Activated CD8-positive, alpha-beta memory T cell treated with anti-CD3 and anti-CD28 coated beads, Interleukin-2, amount 50 U/mL, for 4 hours (primary cell): ENCODE measurements at regions not wholly inside any gene's neighbourhood (a gene's known extent, or its start where the extent isn't known, plus 50 kb on each side); places are given as distances from the start of the nearest gene placed in this dataset.
"Not testable (repeated sequence)": the region's sequence is repeated elsewhere in the genome, so short reads cannot be mapped to it uniquely, and the experiment has no call there.

Experiments used
- DNase-seq: peaks from one replicate; pipeline ENCODE4 v3.0.0-alpha.2; 2020

- no peak for DNase-seq
Measured at GRCh38 chr4:120290553-120290952, 223.9 kb upstream of the MAD2L1 start.

- DNase-seq = no peak
Measured at GRCh38 chr4:120286813-120287212, 220.2 kb upstream of the MAD2L1 start.

- no peak for DNase-seq
Measured at GRCh38 chr4:120281581-120281980, 214.9 kb upstream of the MAD2L1 start.

DNA sequence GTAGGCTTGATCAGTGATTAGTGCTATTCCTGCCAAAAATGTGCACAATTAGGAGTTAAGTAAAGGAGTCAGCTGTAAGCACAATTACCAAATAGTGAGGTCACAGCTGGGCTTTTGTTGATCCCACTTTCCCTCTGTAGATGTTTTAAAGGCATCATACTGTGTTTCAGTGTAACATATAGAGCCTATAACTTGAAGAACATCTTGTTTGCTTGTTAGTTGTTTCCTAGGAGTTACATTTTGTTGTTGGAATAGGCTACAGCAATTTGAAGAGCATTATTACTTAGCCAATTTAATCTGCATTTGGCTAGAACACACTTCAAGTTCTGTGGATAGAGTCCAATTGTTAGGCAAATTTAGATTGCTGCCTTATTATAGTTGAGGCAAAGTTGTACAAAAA, 210.7 kb upstream of the MAD2L1 start:
- no peak for DNase-seq

GRCh38 chr4:120266602-120267001, 200.0 kb upstream of the MAD2L1 start:
- DNase-seq = no peak

GRCh38 chr4:120263618-120264017, 197.0 kb upstream of the MAD2L1 start:
- DNase-seq = no peak

- no peak for DNase-seq
Measured at GRCh38 chr4:120261117-120261516, 194.5 kb upstream of the MAD2L1 start.

- not testable (repeated sequence) for DNase-seq
Measured at GRCh38 chr4:120256112-120256775, 189.6 kb upstream of the MAD2L1 start.

GRCh38 chr4:120238277-120238973, 171.8 kb upstream of the MAD2L1 start:
- no peak for DNase-seq

DNA sequence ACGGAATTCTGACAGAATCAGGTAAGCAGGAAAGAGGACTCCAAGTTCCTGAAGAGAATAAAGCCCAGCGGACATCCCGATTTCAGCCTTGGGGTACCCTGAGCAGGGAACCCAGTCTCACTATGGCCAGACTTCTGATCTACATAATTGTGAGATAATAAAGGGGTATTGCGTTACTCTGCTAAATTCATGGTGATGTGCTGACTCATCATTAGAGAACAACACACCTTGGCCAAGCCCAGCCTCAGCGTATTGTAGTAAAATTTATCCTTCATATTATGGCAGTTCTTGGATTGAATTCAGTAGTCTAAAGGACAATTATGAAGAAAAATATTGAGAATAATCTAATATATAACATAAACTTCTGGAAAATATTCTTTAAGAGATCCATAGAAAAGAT, 170.2 kb upstream of the MAD2L1 start:
- DNase-seq = no peak

DNA sequence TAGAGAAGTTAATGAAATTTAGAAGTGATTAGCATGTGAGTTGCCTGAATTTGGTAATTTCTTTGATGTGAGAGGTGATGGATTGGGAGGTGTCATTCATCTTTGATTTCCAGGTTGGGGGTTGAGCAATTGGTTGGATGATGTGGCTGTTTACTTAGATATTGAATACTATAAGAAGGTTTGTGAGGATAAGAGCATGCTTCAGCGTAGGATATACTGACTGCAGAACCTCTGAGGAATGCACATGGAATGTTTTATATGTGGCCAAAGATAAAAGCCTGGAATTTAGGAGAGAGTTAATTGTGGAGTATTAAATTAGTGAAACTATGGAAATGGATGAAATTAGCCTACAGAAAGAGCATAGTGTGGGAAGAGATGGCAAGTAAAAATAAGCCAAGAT, 165.4 kb upstream of the MAD2L1 start:
- DNase-seq = no peak

DNA sequence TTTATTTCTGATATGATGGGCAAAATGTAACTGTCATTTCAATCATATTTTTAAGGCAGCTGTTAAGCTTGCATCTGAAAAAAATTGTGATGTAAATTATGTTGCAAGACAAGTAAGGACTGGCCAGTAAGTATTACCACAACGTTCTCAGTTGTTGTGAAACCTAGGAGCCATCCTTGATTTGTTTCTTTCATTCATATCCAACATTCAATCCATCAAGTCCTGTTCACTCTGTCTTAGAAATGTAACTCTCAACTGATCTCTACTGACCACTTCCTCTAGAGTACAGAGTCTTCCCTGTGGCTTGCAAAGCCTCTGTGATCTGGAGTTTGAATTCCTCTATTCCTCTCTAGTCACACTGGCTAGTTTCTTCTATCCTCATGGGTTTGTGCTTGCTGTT, 161.4 kb upstream of the MAD2L1 start:
- DNase-seq = no peak

DNA sequence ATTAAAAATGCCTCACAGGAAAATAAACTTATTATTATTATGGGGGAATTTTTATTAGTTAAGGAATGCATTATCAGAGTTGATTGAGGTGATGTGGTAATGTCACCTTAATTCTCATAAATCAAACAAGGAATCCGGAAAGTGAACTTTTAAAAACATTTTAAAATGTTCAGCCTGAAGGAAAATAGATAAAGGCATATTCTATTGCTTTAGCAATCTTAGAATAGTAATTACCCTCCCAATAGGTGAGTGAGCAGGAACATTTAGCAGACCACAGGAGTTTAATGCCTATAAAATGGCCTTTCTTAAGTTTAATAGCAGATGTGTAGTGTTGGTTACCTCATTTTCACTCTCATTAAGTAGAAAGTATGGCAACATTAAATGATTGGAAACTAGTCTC, 160.9 kb upstream of the MAD2L1 start:
- DNase-seq = no peak

DNA sequence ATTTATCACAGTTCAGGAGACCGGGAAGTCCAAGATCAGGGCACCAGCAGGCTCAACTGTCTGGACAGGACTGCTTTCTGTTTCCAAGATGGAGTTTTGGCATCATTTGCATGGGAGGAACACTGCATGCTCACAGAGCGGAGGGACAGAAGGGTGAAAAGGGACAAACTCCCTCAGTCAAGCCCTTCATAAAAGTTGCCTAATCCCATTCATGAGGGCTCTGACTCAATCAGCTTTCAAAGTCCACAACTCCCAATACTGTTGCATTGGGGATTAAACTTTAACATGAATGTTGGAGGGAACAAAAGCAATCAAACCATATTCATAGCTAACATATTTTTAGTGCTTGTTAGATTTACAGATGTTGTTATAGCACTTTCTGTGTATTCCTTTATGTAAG, 158.9 kb upstream of the MAD2L1 start:
- no peak for DNase-seq

DNA sequence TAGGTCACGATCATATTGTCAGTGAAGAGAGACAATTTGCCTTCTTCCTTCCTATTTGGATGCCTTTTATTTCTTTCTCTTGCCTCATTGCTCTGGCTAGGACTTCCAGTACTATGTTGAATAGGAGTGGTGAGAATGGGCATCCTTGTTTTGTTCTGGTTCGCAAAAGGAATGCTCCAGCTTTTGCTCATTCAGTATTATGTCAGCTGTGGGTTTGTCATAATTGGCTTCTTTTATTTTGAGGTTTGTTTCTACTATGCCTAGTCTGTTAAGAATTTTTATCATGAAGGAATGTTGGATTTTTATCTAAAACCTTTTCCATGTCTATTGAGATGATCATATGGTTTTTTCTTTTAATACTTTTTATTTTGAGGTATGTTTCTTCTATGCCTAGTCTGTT, 152.3 kb upstream of the MAD2L1 start:
- DNase-seq = no peak

DNA sequence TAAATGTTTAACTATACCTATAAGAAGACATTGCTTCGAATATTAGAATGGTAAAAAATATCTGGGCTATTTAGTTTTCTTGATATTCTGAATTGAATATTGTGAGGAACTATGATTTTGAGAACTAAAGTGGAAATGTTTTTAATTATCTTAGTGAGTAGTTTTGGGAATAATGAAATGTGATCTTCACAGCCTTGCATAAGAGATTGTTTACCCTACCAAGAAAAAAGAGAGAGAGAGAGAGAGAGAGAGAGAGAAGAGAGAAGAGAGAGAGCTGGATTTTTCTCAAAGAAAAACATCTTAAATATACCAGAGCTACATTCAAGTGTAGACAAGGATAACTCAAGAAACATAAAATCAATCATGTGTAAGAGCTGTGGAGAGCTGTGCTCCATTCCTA, 148.7 kb upstream of the MAD2L1 start:
- DNase-seq = no peak

DNA sequence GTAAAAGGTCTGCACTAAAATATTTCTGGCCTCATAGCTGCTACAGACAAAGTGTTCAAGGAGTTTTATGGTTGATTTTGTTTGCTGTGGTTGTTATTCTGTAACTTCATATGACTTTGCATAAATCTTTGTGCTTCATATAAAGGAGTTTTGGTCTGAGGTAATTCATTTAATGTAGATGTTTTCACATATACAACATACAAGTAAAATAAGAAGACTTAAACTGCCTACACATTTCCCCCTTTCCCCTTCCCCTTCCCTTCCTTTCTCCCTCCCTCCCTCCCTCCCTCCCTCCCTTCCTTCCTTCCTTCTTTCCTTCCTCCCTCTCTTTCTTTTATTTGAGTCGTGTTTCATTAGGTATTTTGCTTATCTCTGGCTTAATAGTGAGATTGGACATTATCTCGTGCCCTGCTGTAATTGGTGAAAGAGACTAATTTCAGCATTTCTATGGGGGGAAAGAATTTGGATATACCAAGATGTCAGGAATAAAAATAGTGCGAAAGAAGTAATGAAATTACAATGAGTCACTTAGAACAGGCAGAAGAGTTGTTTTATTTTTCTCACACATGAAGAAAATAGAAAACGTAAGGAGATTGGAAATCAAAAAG, 144.9 kb upstream of the MAD2L1 start:
- DNase-seq = no peak

GRCh38 chr4:120209706-120210105, 143.1 kb upstream of the MAD2L1 start:
- DNase-seq = no peak

DNA sequence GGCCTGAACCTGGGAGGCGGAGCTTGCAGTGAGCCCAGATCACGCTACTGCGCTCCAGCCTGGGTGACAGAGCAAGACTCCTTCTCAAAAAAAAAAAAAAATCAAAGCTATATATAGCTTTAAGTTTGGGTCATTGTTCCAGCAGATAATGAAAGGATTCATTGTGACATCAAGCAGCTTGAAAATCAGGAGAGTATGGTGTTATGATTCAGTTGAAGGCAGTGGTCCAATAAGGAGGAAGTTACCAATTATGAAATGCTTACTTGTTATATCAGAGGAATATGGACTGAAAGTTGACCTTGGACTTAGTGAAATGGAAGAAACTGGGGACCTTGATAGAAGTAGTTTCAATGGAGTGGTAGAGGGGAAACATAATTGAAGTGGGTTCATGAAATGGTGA, 140.4 kb upstream of the MAD2L1 start:
- no peak for DNase-seq

GRCh38 chr4:120202222-120202621, 135.6 kb upstream of the MAD2L1 start:
- DNase-seq = no peak

- DNase-seq = not testable (repeated sequence)
Measured at GRCh38 chr4:120200573-120201110, 134.0 kb upstream of the MAD2L1 start.

GRCh38 chr4:120198411-120198810, 131.8 kb upstream of the MAD2L1 start:
- DNase-seq = no peak

- DNase-seq = no peak
Measured at GRCh38 chr4:120177603-120178002, 111.0 kb upstream of the MAD2L1 start.

GRCh38 chr4:120175272-120175671, 108.6 kb upstream of the MAD2L1 start:
- DNase-seq = no peak
